ENCODE measurements at regions not wholly inside any gene's neighbourhood (a gene's known extent, or its start where the extent isn't known, plus 50 kb on each side); places are given as distances from the start of the nearest gene placed in this dataset.

GRCh38 chr12:86312232-86312631 lies 56.0 kb upstream of the MGAT4C start:
- no peaks in the 10 kb centered on the region for H3K36me3 Mint-ChIP-seq (ENCODE audit: low read depth)
- ChIA-PET POLR2A (no interaction called here), CTCF (no interaction called here)
- no peak for TF ChIP-seq CTCF (IDR thresholded peaks at IDR 0.05)
- H3K9me3 Mint-ChIP-seq, result no peaks in the 10 kb centered on the region
- H3K4me1 Mint-ChIP-seq, result no peaks in the 10 kb centered on the region
- no peak for DNase-seq
- H3K4me3 Mint-ChIP-seq, result no peak overlapping the region
- no peaks in the 10 kb centered on the region for H3K27me3 Mint-ChIP-seq
- H3K27ac Mint-ChIP-seq, result no peak overlapping the region
- intact Hi-C loops (cut with micrococcal nuclease), result no loop called here
- no peak for ATAC-seq (ENCODE audit: low read depth)
